Stimulated activated naive B cell treated with anti-CD40 and anti-IgM and Interleukin-4, amounts not matched to agents 10 μg/mL and 1 μg/mL and 100 μg/mL, for 72 hours (primary cell): ENCODE measurements at regions not wholly inside any gene's neighbourhood (a gene's known extent, or its start where the extent isn't known, plus 50 kb on each side); places are given as distances from the start of the nearest gene placed in this dataset.
"Not testable (repeated sequence)": the region's sequence is repeated elsewhere in the genome, so short reads cannot be mapped to it uniquely, and the experiment has no call there.

Experiments used
- ATAC-seq, 2 donors: fragments of 150-1000 bp; cut with Tn5 transposase; replicated peaks; 2 replicates each; pipeline ENCODE4 v1.10.0; 2021; ENCODE audit warnings: moderate library complexity in 1 of 2
- DNase-seq: peaks from one replicate; pipeline ENCODE4 v3.0.0; 2021
- H3K27ac Mint-ChIP-seq: one replicate; pipeline ENCODE4 v1.8.0; 2022; ENCODE audit warnings: mild to moderate bottlenecking, mixed read lengths
- H3K27me3 Mint-ChIP-seq, 2 donors: one replicate each; pipeline ENCODE4 v1.8.0; 2022; ENCODE audit warnings: mixed read lengths in 2 of 2
- H3K36me3 Mint-ChIP-seq, 2 donors: one replicate each; pipeline ENCODE4 v1.8.0; 2022; ENCODE audit warnings: mixed read lengths in 2 of 2, mild to moderate bottlenecking in 1 of 2
- H3K4me1 Mint-ChIP-seq, 2 donors: one replicate each; pipeline ENCODE4 v1.8.0; 2022; ENCODE audit warnings: mixed read lengths in 2 of 2, mild to moderate bottlenecking in 1 of 2
- H3K4me3 Mint-ChIP-seq, 2 donors: one replicate each; pipeline ENCODE4 v1.8.0; 2022; ENCODE audit warnings: mild to moderate bottlenecking in 2 of 2, mixed read lengths in 2 of 2, moderate library complexity in 1 of 2
- H3K9me3 Mint-ChIP-seq, 2 donors: one replicate each; pipeline ENCODE4 v1.8.0; 2022; ENCODE audit warnings: mixed read lengths in 2 of 2, mild to moderate bottlenecking in 1 of 2

DNA sequence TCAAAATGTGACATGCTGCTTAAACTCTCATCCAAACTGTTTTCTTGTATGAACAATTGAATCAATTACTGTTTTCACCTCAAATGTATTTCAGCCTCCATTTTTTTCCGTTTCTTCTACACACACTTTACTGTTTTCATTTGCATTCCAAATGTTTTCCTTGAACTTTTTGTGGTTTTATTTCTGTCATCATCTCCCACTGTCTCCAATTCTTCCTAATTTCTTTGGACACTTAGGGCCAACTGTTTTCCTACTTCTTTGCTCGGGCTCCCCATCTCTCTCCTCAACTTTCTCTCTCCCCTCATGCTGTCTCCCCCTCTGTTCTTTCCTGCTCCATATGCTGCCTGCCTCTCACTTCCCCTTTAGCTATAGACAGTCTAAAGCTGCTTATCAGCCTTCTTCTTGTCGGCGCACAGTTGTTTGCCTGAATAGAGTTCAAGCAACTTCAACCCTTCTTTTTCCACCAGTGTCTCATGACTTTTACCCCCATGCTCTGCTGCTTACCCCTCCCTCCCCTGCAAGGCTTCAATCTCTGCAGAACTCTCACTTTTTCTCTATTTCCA is 443.4 kb downstream of the DTWD2 start:
- H3K4me3 Mint-ChIP-seq, result no peak overlapping the region
- H3K36me3 Mint-ChIP-seq, result no peaks in the 10 kb centered on the region
- no peaks in the 10 kb centered on the region for H3K9me3 Mint-ChIP-seq
- H3K4me1 Mint-ChIP-seq, result no peaks in the 10 kb centered on the region
- no peak overlapping the region for H3K27ac Mint-ChIP-seq
- no peaks in the 10 kb centered on the region for H3K27me3 Mint-ChIP-seq
- ATAC-seq, result no peak
- DNase-seq, result no peak

DNA sequence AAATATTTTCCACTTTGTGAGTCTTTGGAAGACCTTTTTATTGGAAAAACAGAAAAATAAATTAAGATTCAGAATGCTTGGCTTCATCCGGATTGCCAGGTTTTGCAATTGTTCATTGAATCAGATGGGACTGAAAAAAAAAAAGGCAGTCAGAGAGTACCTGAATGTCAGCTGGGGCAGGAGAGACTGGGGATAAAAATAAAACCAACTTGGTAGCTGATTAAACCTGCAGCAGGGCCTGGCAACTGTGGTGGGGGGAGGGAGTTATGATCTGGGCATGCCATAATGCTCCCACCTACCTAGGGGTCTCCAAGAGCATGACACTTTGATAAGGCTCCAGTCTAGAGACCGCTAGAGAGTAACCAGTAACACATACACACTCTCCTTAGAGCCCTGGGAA is 454.4 kb downstream of the DTWD2 start:
- ATAC-seq, result no peak

DNA sequence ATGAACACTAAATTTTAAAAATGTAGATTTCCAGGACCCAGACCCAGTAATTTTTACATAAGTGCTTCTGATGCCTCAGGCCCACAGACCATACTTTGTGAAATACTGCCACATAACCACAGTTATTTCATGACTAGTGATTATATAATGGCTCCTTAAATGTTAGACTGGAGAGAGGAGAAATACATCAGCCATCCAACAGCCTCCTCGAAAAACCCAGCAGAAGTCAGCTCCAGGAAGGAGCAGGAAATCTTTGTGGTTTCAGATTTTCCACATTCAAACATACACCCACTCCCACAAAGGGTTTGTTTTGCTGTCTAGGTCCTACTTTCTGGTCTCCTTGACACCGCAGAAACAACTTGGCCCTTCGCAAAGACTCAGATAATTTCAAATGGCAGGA is 455.2 kb downstream of the DTWD2 start:
- no peak for ATAC-seq
- Mint-ChIP-seq H3K4me3 (no peak overlapping the region), H3K27me3 (peaks cover 3 to 4% of the 10 kb centered on the region in 2 donors), H3K4me1 (no peaks in the 10 kb centered on the region), H3K27ac (no peak overlapping the region), H3K9me3 (no peaks in the 10 kb centered on the region), H3K36me3 (no peaks in the 10 kb centered on the region)
- DNase-seq, result no peak

More for the DNA sequence above, 454.4 kb downstream of the DTWD2 start:
- Mint-ChIP-seq H3K36me3 (no peaks in the 10 kb centered on the region), H3K4me3 (no peak overlapping the region), H3K4me1 (no peaks in the 10 kb centered on the region), H3K27me3 (peaks cover 0 to 4% of the 10 kb centered on the region in 2 donors), H3K9me3 (peaks cover 0 to 3% of the 10 kb centered on the region in 2 donors), H3K27ac (no peak overlapping the region)
- DNase-seq, result no peak

GRCh38 chr5:118531276-118531675 is 457.1 kb downstream of the DTWD2 start:
- H3K27me3 Mint-ChIP-seq, result peaks cover 4 to 5% of the 10 kb centered on the region in 2 donors
- no peaks in the 10 kb centered on the region for H3K36me3 Mint-ChIP-seq
- H3K27ac Mint-ChIP-seq, result no peak overlapping the region

DNA sequence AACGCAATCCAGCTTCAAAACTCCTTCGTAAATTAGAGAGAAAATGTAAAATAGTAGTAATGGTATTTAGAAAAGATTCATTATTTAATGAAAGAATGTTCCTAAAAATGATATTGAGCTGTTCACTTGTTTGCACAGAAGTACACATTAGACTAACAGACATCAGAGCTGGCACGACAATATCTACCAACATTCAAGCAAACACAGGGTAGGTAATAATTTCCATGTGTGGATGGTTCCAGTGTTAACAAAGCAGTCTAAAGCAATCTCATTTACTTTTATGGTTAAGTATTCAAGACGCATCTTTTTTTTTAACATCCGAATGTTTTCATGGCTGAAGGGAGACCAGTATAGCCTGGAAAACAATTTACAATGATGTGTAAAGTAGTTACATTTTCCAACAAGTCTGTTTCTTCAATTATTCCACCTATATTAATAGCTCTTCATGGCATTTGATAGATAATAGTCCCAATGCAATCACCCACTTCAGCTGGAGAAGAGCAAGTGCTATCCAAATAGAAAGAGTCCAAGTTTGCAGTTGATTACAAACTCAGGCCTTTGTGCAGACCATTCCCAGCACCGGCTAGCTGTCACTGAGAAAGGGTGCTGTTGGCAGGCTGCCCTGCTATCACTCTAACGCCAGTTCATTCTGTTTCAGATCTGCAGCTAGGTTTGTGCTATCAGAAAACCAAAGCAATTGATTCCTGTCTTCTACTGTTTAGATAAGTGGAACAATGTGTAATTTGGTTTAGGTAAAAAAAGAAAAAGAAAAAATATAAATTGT is 458.8 kb downstream of the DTWD2 start:
- Mint-ChIP-seq H3K4me1 (no peaks in the 10 kb centered on the region), H3K9me3 (no peaks in the 10 kb centered on the region), H3K27me3 (peaks cover 13% of the 10 kb centered on the region in 2 donors), H3K4me3 (no peak overlapping the region), H3K36me3 (no peaks in the 10 kb centered on the region), H3K27ac (no peak overlapping the region)
- DNase-seq (no peak), ATAC-seq (no peak)

More at GRCh38 chr5:118531276-118531675, 457.1 kb downstream of the DTWD2 start:
- ATAC-seq (no peak), DNase-seq (no peak)
- Mint-ChIP-seq H3K4me3 (no peak overlapping the region), H3K4me1 (no peaks in the 10 kb centered on the region), H3K9me3 (no peaks in the 10 kb centered on the region)

GRCh38 chr5:118522626-118523025 is 465.7 kb downstream of the DTWD2 start:
- no peak overlapping the region for H3K27ac Mint-ChIP-seq
- DNase-seq, result no peak
- peaks cover 8 to 12% of the 10 kb centered on the region in 2 donors for H3K27me3 Mint-ChIP-seq
- H3K4me1 Mint-ChIP-seq, result no peaks in the 10 kb centered on the region
- no peak for ATAC-seq
- no peaks in the 10 kb centered on the region for H3K9me3 Mint-ChIP-seq
- H3K36me3 Mint-ChIP-seq, result no peaks in the 10 kb centered on the region
- no peak overlapping the region for H3K4me3 Mint-ChIP-seq

DNA sequence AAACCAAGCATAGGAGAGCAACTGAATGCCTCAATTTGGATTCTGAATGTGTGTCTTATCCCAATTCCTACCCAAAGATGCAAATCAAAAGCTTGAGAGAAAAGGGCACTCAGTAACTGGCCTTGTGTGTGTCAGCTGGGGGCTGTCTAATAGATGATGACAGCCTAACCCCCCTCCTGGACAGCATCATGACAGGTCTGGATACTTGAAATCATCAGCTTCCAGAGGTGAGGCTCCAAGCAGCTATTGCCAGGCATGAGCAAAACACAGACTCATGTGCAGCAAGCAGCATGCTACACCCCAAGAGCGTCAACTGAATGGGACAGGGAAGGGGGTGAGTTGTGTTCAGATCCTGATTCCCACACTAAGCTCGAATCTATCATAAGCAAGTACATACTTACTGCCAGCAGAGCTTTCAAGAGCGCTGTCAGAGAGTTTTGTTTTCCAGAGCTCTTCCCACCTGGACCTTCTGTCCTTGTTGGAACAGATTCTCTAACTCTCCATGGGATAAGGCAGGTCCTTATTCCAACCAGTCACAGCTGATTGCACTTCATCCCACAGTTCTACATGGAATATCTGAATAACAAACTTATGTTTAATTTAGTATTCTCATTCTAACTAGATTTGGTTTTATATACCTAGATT is 467.5 kb downstream of the DTWD2 start:
- H3K27ac Mint-ChIP-seq, result no peak overlapping the region

DNA sequence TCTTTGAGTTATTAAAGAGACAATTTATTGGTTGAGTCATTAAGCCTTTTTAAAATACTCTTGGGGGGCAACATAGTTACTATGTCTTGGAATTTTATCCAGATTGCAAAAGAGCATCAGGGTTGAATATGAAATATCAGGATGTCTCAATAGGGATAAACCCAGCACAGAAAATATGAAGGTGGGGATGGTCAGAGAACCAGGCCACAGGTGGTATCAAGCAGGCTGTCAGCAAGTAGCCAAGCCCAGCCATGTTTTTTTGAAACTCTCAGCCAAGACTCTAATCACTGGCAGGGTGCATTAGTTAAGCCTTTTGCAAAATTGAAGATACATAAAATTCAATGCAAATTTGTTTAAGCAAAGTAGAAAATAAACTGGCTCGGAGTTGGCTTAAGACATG is 468.9 kb downstream of the DTWD2 start:
- Mint-ChIP-seq H3K4me1 (no peaks in the 10 kb centered on the region), H3K4me3 (no peak overlapping the region), H3K9me3 (no peaks in the 10 kb centered on the region), H3K27me3 (peaks cover 0 to 4% of the 10 kb centered on the region in 2 donors), H3K36me3 (no peaks in the 10 kb centered on the region), H3K27ac (no peak overlapping the region)
- ATAC-seq (no peak), DNase-seq (no peak)

More for the DNA sequence above, 467.5 kb downstream of the DTWD2 start:
- H3K4me1 Mint-ChIP-seq, result no peaks in the 10 kb centered on the region
- no peaks in the 10 kb centered on the region for H3K36me3 Mint-ChIP-seq
- H3K27me3 Mint-ChIP-seq, result peaks cover 8 to 10% of the 10 kb centered on the region in 2 donors
- ATAC-seq (no peak), DNase-seq (no peak)
- no peaks in the 10 kb centered on the region for H3K9me3 Mint-ChIP-seq
- no peak overlapping the region for H3K4me3 Mint-ChIP-seq

DNA sequence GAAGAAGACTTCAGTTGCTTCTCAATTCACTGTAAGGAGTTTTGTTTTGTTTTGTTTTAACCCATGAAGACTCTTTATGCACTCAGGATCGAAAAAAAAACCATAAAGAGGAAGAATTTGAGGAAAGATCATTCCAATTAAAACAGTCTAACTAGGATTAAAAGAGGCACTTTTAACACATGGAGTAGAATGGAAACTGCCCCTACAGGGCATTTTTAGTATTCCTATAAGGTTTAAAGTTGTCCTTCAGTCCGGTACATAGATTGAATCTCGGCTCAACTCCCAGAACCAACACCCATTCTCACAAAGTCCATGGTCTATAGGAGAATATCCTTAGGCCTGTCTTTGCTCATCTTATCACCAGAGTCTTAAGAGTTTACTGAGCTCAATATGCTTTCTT is 469.6 kb downstream of the DTWD2 start:
- H3K4me1 Mint-ChIP-seq, result no peaks in the 10 kb centered on the region
- DNase-seq, result no peak
- no peak for ATAC-seq
- H3K36me3 Mint-ChIP-seq, result no peaks in the 10 kb centered on the region
- H3K27ac Mint-ChIP-seq, result no peak overlapping the region
- peaks cover 0 to 4% of the 10 kb centered on the region in 2 donors for H3K27me3 Mint-ChIP-seq
- no peaks in the 10 kb centered on the region for H3K9me3 Mint-ChIP-seq
- no peak overlapping the region for H3K4me3 Mint-ChIP-seq

DNA sequence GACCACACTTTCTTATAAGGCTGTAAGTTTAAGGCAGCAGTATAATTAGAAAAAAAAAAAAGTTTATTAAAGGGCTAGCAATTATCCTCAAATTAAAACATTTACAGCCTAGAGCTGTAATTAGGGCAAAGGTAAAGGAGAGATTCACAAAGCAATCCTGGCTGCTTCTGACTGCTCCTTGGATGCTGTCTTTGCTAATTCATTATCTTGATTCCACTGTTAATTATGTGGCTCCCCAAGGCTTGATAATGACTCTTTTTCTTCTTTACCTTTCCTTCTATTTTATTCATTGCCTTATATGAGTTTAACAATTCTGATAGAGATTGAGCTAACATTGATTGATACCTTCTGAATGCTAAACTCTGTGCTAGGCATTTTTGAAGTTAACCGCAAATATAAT is 476.5 kb downstream of the DTWD2 start:
- no peaks in the 10 kb centered on the region for H3K27me3 Mint-ChIP-seq
- ATAC-seq (no peak), DNase-seq (no peak)
- peaks cover 2 to 4% of the 10 kb centered on the region in 2 donors for H3K4me1 Mint-ChIP-seq
- no peak overlapping the region for H3K27ac Mint-ChIP-seq
- peaks cover 0 to 4% of the 10 kb centered on the region in 2 donors for H3K9me3 Mint-ChIP-seq
- H3K36me3 Mint-ChIP-seq, result no peaks in the 10 kb centered on the region
- H3K4me3 Mint-ChIP-seq, result no peak overlapping the region

- Mint-ChIP-seq H3K27me3 (no peaks in the 10 kb centered on the region), H3K27ac (peak overlapping the region; percentile 65), H3K36me3 (no peaks in the 10 kb centered on the region), H3K4me3 (no peak overlapping the region), H3K9me3 (peaks cover 6 to 12% of the 10 kb centered on the region in 2 donors), H3K4me1 (peaks cover 2 to 10% of the 10 kb centered on the region in 2 donors)
- peak; percentile 61 for DNase-seq
- ATAC-seq, result peak; percentile 100
Observed at GRCh38 chr5:118506217-118506852, 482.0 kb downstream of the DTWD2 start.

- H3K4me1 Mint-ChIP-seq, DNase-seq: not testable (repeated sequence)
Observed at GRCh38 chr5:118502232-118502631, 486.1 kb downstream of the DTWD2 start.

DNA sequence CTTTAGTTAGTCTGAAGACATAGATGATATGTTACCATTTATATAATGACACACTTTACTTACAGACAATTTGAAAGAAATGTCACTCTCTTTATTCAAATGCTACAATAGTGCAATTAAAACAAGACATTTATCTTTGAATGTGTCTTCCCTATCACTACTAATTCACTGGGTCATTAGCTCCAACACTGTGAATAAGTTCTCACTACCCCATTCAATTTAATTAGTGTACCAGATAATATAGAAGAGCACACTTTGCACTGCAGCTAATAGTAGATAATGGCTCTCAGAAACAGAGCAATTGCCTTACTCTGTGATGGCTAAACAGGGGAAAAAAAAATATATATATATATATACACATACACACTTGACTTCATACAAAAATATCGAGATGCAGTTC is 497.0 kb downstream of the DTWD2 start:
- DNase-seq (no peak), ATAC-seq (no peak)
- Mint-ChIP-seq H3K36me3 (no peaks in the 10 kb centered on the region), H3K27ac (no peak overlapping the region), H3K27me3 (peaks cover under 1 to 5% of the 10 kb centered on the region in 2 donors), H3K9me3 (peaks cover 0 to 4% of the 10 kb centered on the region in 2 donors), H3K4me3 (no peak overlapping the region), H3K4me1 (no peaks in the 10 kb centered on the region)

More at GRCh38 chr5:118502232-118502631, 486.1 kb downstream of the DTWD2 start:
- not testable (repeated sequence) for H3K36me3 Mint-ChIP-seq, H3K4me3 Mint-ChIP-seq, H3K27ac Mint-ChIP-seq, H3K27me3 Mint-ChIP-seq, ATAC-seq
- H3K9me3 Mint-ChIP-seq, result peaks cover 6 to 14% of the 10 kb centered on the region in 2 donors

- DNase-seq, result no peak
- H3K4me1 Mint-ChIP-seq, result no peaks in the 10 kb centered on the region
- peaks cover 4 to 5% of the 10 kb centered on the region in 2 donors for H3K27me3 Mint-ChIP-seq
- ATAC-seq, result no peak
- no peak overlapping the region for H3K27ac Mint-ChIP-seq
- no peaks in the 10 kb centered on the region for H3K36me3 Mint-ChIP-seq
- H3K9me3 Mint-ChIP-seq, result peaks cover 6 to 9% of the 10 kb centered on the region in 2 donors
- H3K4me3 Mint-ChIP-seq, result no peak overlapping the region
Observed at GRCh38 chr5:118486647-118487225, 501.6 kb downstream of the DTWD2 start.
